ENCODE measurements at regions not wholly inside any gene's neighbourhood (a gene's known extent, or its start where the extent isn't known, plus 50 kb on each side); places are given as distances from the start of the nearest gene placed in this dataset.

DNA sequence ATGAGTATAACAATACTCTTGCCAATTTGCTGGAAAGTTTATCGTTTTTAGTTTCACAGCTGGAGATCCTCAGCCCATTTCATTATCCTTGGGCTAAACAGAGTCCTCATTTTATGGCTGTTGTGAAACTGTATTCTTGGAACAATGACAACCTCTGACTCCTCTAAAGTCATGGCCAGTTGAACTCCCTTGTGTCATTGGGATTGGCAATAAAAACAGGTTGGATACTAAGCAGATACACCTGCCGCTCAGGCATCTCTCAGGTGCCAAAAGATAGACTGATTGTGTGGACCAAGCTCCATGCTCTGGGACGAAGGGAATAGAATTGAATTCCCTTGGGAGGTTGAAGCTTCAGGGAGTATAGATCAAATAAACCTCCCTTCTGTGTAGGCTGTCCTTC is 182.2 kb downstream of the WDR11 start:
- TF ChIP-seq EZH2 (IDR thresholded peaks at IDR 0.05; ENCODE audit: insufficient read depth, low read length), result no peak
- TF ChIP-seq, protein P1, sequence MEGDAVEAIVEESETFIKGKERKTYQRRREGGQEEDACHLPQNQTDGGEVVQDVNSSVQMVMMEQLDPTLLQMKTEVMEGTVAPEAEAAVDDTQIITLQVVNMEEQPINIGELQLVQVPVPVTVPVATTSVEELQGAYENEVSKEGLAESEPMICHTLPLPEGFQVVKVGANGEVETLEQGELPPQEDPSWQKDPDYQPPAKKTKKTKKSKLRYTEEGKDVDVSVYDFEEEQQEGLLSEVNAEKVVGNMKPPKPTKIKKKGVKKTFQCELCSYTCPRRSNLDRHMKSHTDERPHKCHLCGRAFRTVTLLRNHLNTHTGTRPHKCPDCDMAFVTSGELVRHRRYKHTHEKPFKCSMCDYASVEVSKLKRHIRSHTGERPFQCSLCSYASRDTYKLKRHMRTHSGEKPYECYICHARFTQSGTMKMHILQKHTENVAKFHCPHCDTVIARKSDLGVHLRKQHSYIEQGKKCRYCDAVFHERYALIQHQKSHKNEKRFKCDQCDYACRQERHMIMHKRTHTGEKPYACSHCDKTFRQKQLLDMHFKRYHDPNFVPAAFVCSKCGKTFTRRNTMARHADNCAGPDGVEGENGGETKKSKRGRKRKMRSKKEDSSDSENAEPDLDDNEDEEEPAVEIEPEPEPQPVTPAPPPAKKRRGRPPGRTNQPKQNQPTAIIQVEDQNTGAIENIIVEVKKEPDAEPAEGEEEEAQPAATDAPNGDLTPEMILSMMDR (IDR thresholded peaks at IDR 0.05; ENCODE audit: insufficient read depth, low read depth, low read length), result no peak

Data from astrocyte (in vitro differentiated cells and primary cell).